HFF-Myc (cell line): ENCODE measurements at regions not wholly inside any gene's neighbourhood (a gene's known extent, or its start where the extent isn't known, plus 50 kb on each side); places are given as distances from the start of the nearest gene placed in this dataset.

Source experiments
- DNase-seq: peaks from one replicate; pipeline ENCODE4 v3.0.0-alpha.2; 2011; ENCODE audit warnings: low read depth; ENCODE audit errors: extremely low read depth
- H3K4me3 ChIP-seq: replicated peaks from 2 replicates; pipeline ENCODE4 v1.5.1; 2011; ENCODE audit warnings: low read depth, mild to moderate bottlenecking, control low read depth, low read length
- TF ChIP-seq, protein P1 (sequence below): IDR thresholded peaks from 2 replicates; pipeline ENCODE4 v1.5.1; 2012; ENCODE audit warnings: mild to moderate bottlenecking, low read depth, low read length, control low read depth; ENCODE audit errors: missing control alignments

DNA sequence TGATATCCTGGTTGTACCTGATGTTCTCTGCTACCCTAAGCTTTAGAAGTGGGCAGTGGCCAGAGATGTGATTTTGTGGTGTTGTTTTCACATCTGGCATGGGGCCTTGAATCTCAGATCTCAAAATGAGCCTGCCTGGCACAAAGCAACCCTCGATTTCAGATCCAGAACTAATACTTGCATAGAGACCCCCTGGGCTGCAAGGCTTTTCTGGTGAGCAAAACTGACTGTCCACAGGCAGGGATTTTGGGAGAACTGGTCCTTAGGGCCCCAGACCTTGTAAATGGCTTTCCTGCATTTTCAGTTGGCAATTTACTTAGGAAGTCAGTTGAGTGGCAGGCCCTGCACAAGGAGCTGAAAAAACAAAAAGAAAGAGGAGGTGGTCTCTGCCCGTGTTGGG, 265.3 kb downstream of the MYCN start:
- no peak overlapping the region for H3K4me3 ChIP-seq
- no peak for DNase-seq
- TF ChIP-seq, protein P1, sequence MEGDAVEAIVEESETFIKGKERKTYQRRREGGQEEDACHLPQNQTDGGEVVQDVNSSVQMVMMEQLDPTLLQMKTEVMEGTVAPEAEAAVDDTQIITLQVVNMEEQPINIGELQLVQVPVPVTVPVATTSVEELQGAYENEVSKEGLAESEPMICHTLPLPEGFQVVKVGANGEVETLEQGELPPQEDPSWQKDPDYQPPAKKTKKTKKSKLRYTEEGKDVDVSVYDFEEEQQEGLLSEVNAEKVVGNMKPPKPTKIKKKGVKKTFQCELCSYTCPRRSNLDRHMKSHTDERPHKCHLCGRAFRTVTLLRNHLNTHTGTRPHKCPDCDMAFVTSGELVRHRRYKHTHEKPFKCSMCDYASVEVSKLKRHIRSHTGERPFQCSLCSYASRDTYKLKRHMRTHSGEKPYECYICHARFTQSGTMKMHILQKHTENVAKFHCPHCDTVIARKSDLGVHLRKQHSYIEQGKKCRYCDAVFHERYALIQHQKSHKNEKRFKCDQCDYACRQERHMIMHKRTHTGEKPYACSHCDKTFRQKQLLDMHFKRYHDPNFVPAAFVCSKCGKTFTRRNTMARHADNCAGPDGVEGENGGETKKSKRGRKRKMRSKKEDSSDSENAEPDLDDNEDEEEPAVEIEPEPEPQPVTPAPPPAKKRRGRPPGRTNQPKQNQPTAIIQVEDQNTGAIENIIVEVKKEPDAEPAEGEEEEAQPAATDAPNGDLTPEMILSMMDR, result no peak

DNA sequence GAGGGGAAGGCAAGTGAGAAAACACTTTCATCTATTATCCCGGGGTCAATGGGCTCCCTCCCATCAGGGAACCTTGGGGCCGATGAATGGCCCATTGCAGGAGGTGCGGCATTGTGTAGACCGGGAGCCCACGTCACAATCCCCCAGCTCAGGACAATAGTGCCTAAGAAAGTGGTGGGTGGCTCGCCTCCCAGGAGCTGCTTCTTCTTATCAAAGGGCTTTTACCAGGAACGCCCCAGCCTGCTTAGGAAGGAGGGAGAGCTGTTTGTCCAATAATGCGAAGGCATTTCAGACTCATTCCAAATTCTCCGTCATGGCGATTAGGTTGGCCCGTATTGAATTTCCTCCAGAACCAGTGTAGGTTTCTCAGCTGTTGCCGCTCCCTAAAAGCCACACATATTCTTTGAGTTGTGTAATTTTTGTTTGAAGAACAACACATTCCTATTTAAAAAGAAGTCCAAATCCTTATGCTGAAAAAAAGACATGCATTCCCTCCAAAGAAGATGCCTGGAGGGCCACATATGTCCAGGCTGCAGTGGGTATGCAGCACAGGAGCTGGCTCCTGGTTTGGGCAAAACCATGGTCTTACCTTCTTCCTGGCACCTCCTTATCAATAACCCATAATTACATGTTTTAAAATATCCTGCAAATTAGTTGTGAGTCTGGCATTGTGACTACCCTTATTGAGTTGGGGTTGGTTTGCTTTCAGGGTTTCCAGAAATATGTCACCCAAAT, 264.7 kb downstream of the MYCN start:
- DNase-seq, result no peak
- TF ChIP-seq, protein P1, result no peak
- no peak overlapping the region for H3K4me3 ChIP-seq

DNA sequence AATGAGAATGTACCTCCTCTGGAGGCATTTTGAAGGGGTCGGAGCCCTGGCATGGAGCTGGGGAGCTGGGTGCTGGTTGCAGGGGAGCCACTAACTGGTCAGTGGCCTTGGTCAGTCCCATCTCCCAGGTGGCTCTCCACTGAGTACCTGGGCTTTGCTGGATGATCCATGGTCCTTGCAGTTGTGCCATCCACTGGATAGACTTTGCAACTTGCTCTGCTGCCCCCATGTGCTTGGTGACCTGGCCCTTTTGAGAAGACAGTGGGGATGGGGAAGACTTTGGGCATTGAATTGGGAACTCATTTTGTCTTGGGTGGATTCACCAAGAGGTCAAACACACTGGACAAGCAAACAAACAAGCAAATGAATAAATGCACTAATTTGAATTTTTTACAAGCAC, 263.9 kb downstream of the MYCN start:
- no peak for DNase-seq
- TF ChIP-seq, protein P1, result no peak
- no peak overlapping the region for H3K4me3 ChIP-seq

DNA sequence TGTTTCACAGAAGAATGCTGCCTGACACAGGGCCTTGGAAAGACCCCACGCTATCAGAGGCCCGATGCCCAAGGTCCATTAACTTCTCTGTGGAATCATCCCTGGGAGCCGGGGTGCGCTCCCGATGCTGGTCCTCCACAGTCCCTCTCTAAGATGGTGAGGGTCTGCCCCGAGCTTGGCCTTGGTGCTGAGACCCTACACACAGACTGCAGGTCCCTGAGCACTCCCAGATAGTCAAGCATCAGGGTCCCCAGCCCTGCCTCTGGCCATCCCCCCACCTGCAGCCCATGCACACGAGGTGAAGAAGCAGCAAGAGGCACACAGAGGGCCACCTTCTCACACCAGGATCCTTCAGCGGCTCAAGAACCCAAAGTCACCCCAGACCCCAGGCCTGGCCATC, 263.3 kb downstream of the MYCN start:
- TF ChIP-seq, protein P1, result no peak
- no peak for DNase-seq
- H3K4me3 ChIP-seq, result no peak overlapping the region

DNA sequence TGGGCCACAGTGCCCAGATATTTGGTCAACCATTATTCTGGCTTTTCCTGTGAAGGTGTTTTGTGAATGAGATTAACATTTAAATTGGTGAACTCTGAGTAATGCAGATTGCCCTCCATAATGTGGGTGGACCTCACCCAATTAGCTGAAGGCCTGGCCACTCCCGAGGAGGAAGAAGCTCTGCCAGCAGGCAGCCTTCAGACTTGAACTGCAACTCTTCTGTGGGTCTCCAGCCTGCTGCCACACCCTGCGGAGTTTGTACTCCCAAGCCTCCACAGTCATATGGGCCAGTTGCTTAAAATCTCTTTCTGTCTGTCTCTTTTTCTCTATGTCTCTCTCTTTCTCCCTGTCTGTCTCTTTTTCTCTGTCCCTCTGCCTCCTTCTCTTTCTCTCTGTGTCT, 262.7 kb downstream of the MYCN start:
- TF ChIP-seq, protein P1, result no peak
- H3K4me3 ChIP-seq, result no peak overlapping the region
- DNase-seq, result no peak

DNA sequence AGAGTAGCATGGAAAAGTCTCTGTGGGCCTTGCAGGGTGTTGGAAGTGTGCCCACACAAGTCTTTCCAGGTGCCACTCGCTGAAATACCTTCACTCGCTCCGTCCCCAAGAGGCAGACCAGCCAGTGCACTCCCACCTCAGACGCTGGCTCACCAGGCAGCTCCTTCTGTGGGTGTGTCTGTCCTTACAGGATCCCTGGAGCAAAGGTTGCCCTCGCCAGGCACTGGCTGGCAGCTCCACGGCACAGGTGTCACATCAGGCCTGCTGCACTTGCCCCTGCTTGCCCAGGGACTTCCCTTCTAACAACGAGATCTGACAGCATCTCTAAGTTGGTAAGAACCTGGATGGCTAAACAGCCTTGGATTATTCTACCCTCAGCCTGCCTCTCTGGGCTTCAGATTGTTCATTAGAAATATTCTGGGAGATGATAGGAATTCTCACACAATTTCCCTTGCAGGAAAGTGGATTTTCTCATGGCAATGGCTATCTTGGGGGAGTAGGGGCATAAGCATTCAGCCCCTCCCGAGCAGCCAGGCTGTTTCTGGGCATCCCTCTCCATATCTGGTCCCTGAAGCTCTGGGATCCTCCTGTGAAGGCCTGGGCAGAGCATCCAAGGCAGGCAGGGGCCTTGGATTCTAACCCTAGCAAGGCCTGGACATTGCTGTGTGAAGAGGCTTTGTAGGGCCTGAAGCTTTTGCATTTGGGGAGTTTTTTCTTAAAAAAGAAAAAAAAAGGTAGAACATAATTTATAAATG, 262.1 kb downstream of the MYCN start:
- DNase-seq, result no peak
- TF ChIP-seq, protein P1, result no peak
- H3K4me3 ChIP-seq, result no peak overlapping the region
